Trophoblast cell (in vitro differentiated cells and primary cell): ENCODE measurements at regions not wholly inside any gene's neighbourhood (a gene's known extent, or its start where the extent isn't known, plus 50 kb on each side); places are given as distances from the start of the nearest gene placed in this dataset.

Experiments
- DNase-seq, 2 donors: peaks; one replicate each; pipeline ENCODE4 v3.0.0-alpha.2; 2016
- H2AFZ ChIP-seq: 2 replicates; pipeline ENCODE4 v1.6.1; 2013; ENCODE audit warnings: low read length, moderate library complexity, mild to moderate bottlenecking; ENCODE audit not compliant: insufficient read depth, poor library complexity
- H2AK5ac ChIP-seq: 2 replicates; pipeline ENCODE4 v1.6.1; 2013; ENCODE audit warnings: mild to moderate bottlenecking, low read length
- H2BK120ac ChIP-seq: 2 replicates; pipeline ENCODE4 v1.6.1; 2013; ENCODE audit warnings: low read length, mild to moderate bottlenecking, moderate library complexity; ENCODE audit not compliant: insufficient read depth, poor library complexity
- H2BK12ac ChIP-seq: 2 replicates; pipeline ENCODE4 v1.6.1; 2013; ENCODE audit warnings: mild to moderate bottlenecking, low read length, moderate library complexity
- H2BK5ac ChIP-seq: 2 replicates; pipeline ENCODE4 v1.6.1; 2013; ENCODE audit warnings: low read length, low read depth, moderate library complexity, mild to moderate bottlenecking; ENCODE audit not compliant: poor library complexity
- H3K14ac ChIP-seq: 2 replicates; pipeline ENCODE4 v1.6.1; 2013; ENCODE audit warnings: mild to moderate bottlenecking, low read length
- H3K18ac ChIP-seq: 2 replicates; pipeline ENCODE4 v1.6.1; 2013; ENCODE audit warnings: mild to moderate bottlenecking, low read length
- H3K23ac ChIP-seq: 2 replicates; pipeline ENCODE4 v1.6.1; 2013; ENCODE audit warnings: low read length
- H3K27ac ChIP-seq: 2 replicates; pipeline ENCODE4 v1.5.1; 2013; ENCODE audit warnings: low read depth, mild to moderate bottlenecking, inconsistent platforms, low read length, moderate library complexity
- H3K27me3 ChIP-seq: 2 replicates; pipeline ENCODE4 v1.6.1; 2013; ENCODE audit warnings: inconsistent platforms, mild to moderate bottlenecking, low read length, moderate library complexity; ENCODE audit not compliant: insufficient read depth
- H3K36me3 ChIP-seq, 2 experiments: 1 replicate in 1 of 2; 2 replicates in 1 of 2; pipeline ENCODE4 v1.6.1; 2013; ENCODE audit warnings: low read length in 2 of 2, mild to moderate bottlenecking in 2 of 2, moderate library complexity in 1 of 2; ENCODE audit not compliant: insufficient read depth in 2 of 2, control insufficient read depth in 1 of 2
- H3K4ac ChIP-seq: 2 replicates; pipeline ENCODE4 v1.6.1; 2013; ENCODE audit warnings: low read depth, mild to moderate bottlenecking, low read length, moderate library complexity
- H3K4me1 ChIP-seq, 2 experiments: 1 replicate in 1 of 2; 2 replicates in 1 of 2; pipeline ENCODE4 v1.6.1; 2013; ENCODE audit warnings: low read length in 2 of 2, mild to moderate bottlenecking in 2 of 2, moderate library complexity in 1 of 2; ENCODE audit not compliant: insufficient read depth in 2 of 2, control insufficient read depth in 1 of 2
- H3K4me2 ChIP-seq: 2 replicates; pipeline ENCODE4 v1.6.1; 2013; ENCODE audit warnings: inconsistent platforms, mild to moderate bottlenecking, low read length, moderate library complexity
- H3K4me3 ChIP-seq: 2 replicates; pipeline ENCODE4 v1.5.1; 2013; ENCODE audit warnings: mild to moderate bottlenecking, low read depth, low read length, inconsistent platforms
- H3K79me1 ChIP-seq: one replicate; pipeline ENCODE4 v1.6.1; 2013; ENCODE audit warnings: low read length
- H3K79me2 ChIP-seq: 2 replicates; pipeline ENCODE4 v1.6.1; 2013; ENCODE audit warnings: low read length, mild to moderate bottlenecking; ENCODE audit not compliant: control insufficient read depth, insufficient read depth, poor library complexity
- H3K9ac ChIP-seq: 2 replicates; pipeline ENCODE4 v1.6.1; 2013; ENCODE audit warnings: mild to moderate bottlenecking, low read length
- H3K9me3 ChIP-seq: 2 replicates; pipeline ENCODE4 v1.6.1; 2013; ENCODE audit warnings: low read depth, mild to moderate bottlenecking, control low read depth, inconsistent platforms, low read length; ENCODE audit not compliant: insufficient read depth
- H4K12ac ChIP-seq: 2 replicates; pipeline ENCODE4 v1.6.1; 2013; ENCODE audit warnings: low read depth, mild to moderate bottlenecking, low read length, moderate library complexity
- H4K8ac ChIP-seq: 2 replicates; pipeline ENCODE4 v1.6.1; 2013; ENCODE audit warnings: low read depth, mild to moderate bottlenecking, low read length, moderate library complexity
- H4K91ac ChIP-seq: one replicate; pipeline ENCODE4 v1.6.1; 2013; ENCODE audit warnings: low read depth, mild to moderate bottlenecking, low read length, moderate library complexity
- WGBS: extraction: QIAGEN DNeasy Blood & Tissue Kit; methylation state at CpG from one replicate; pipeline ENCODE4 v1.1.7; 2013; ENCODE audit warnings: missing lambda C conversion rate; ENCODE audit not compliant: insufficient read length, insufficient coverage; ENCODE audit errors: extremely low coverage; 5-methylcytosine and 5-hydroxymethylcytosine counted together

- Histone ChIP-seq H3K27ac (no peak overlapping the region), H3K4ac (no peak overlapping the region), H3K36me3 (no peaks in the 10 kb centered on the region), H2AFZ (no peak overlapping the region), H2BK5ac (no peak overlapping the region), H3K27me3 (no peaks in the 10 kb centered on the region), H3K9ac (no peak overlapping the region), H4K91ac (no peak overlapping the region), H3K4me2 (no peak overlapping the region), H3K9me3 (peaks cover 2% of the 10 kb centered on the region), H2AK5ac (no peak overlapping the region), H4K8ac (no peak overlapping the region), H4K12ac (no peak overlapping the region), H2BK12ac (no peak overlapping the region), H3K4me1 (no peaks in the 10 kb centered on the region), H3K79me2 (no peaks in the 10 kb centered on the region), H2BK120ac (no peak overlapping the region), H3K79me1 (no peaks in the 10 kb centered on the region), H3K18ac (no peak overlapping the region), H3K4me3 (no peak overlapping the region), H3K23ac (no peak overlapping the region), H3K14ac (no peak overlapping the region)
- no peak for DNase-seq
- WGBS: no CpG with 5 or more reads among the region's 15 CpGs
These were observed 462.4 kb downstream of the BRD1 start for GRCh38 chr22:49365191-49365837.

GRCh38 chr22:49364398-49364797, 463.3 kb downstream of the BRD1 start:
- WGBS: no CpG with 5 or more reads among the region's 15 CpGs

GRCh38 chr22:49363526-49364230, 464.0 kb downstream of the BRD1 start:
- Histone ChIP-seq H3K9me3 (peaks cover 2% of the 10 kb centered on the region), H3K9ac (no peak overlapping the region), H3K14ac (no peak overlapping the region), H2BK5ac (no peak overlapping the region), H3K4ac (no peak overlapping the region), H2BK120ac (no peak overlapping the region), H4K91ac (no peak overlapping the region), H3K79me2 (no peaks in the 10 kb centered on the region), H2BK12ac (no peak overlapping the region), H4K12ac (no peak overlapping the region), H3K4me2 (no peak overlapping the region), H3K4me1 (no peaks in the 10 kb centered on the region), H3K18ac (no peak overlapping the region), H3K27me3 (no peaks in the 10 kb centered on the region), H4K8ac (no peak overlapping the region), H2AFZ (no peak overlapping the region), H3K27ac (no peak overlapping the region), H3K23ac (no peak overlapping the region), H2AK5ac (no peak overlapping the region), H3K4me3 (no peak overlapping the region), H3K36me3 (no peaks in the 10 kb centered on the region), H3K79me1 (no peaks in the 10 kb centered on the region)
- no CpG with 5 or more reads among the region's 27 CpGs for WGBS
- no peak for DNase-seq

More at GRCh38 chr22:49364398-49364797, 463.3 kb downstream of the BRD1 start:
- Histone ChIP-seq H2AFZ (no peak overlapping the region), H3K4me2 (no peak overlapping the region), H3K9me3 (peaks cover 2% of the 10 kb centered on the region), H3K79me2 (no peaks in the 10 kb centered on the region), H4K8ac (no peak overlapping the region), H2BK120ac (no peak overlapping the region), H4K91ac (no peak overlapping the region), H3K27ac (no peak overlapping the region), H3K4me3 (no peak overlapping the region), H3K9ac (no peak overlapping the region), H3K79me1 (no peaks in the 10 kb centered on the region), H2AK5ac (no peak overlapping the region), H3K18ac (no peak overlapping the region), H3K4ac (no peak overlapping the region), H3K23ac (no peak overlapping the region), H3K27me3 (no peaks in the 10 kb centered on the region), H2BK12ac (no peak overlapping the region), H3K36me3 (no peaks in the 10 kb centered on the region), H3K14ac (no peak overlapping the region), H2BK5ac (no peak overlapping the region), H4K12ac (no peak overlapping the region), H3K4me1 (no peaks in the 10 kb centered on the region)
- DNase-seq: no peak

GRCh38 chr22:49362211-49362839, 465.3 kb downstream of the BRD1 start:
- H3K9me3 ChIP-seq: peaks cover 2% of the 10 kb centered on the region

More at GRCh38 chr22:49362211-49362839, 465.3 kb downstream of the BRD1 start:
- Histone ChIP-seq H3K27ac (no peak overlapping the region), H3K4me1 (no peaks in the 10 kb centered on the region), H2BK120ac (no peak overlapping the region), H3K36me3 (no peaks in the 10 kb centered on the region), H4K12ac (no peak overlapping the region), H2AFZ (no peak overlapping the region), H3K79me1 (no peaks in the 10 kb centered on the region), H2BK5ac (no peak overlapping the region), H2AK5ac (no peak overlapping the region), H3K9ac (no peak overlapping the region), H2BK12ac (no peak overlapping the region), H3K23ac (no peak overlapping the region), H3K18ac (no peak overlapping the region), H3K79me2 (no peaks in the 10 kb centered on the region), H3K4ac (no peak overlapping the region), H3K4me2 (no peak overlapping the region), H3K27me3 (peaks cover 2% of the 10 kb centered on the region), H3K4me3 (no peak overlapping the region), H4K91ac (no peak overlapping the region), H4K8ac (no peak overlapping the region), H3K14ac (no peak overlapping the region)
- DNase-seq: no peak
- no CpG with 5 or more reads among the region's 13 CpGs for WGBS
